Karpas-422 (cell line): ENCODE measurements at regions not wholly inside any gene's neighbourhood (a gene's known extent, or its start where the extent isn't known, plus 50 kb on each side); places are given as distances from the start of the nearest gene placed in this dataset.

Experiments
- DNase-seq: peaks from one replicate; pipeline ENCODE4 v3.0.0-alpha.2; 2015
- H2AFZ ChIP-seq: fragments of 200-600 bp; sonication (generic); 2 replicates; pipeline ENCODE4 v1.6.1; 2014; ENCODE audit warnings: antibody characterized with exemption, low read length, mixed read lengths
- H3K27ac ChIP-seq: fragments of 200-600 bp; sonication (generic); 2 replicates; pipeline ENCODE4 v1.5.1; 2014; ENCODE audit warnings: mild to moderate bottlenecking, low read length, moderate library complexity
- H3K27me3 ChIP-seq: fragments of 200-600 bp; sonication (generic); 2 replicates; pipeline ENCODE4 v1.6.1; 2014; ENCODE audit warnings: low read length, mixed read lengths
- H3K36me3 ChIP-seq: fragments of 200-600 bp; sonication (generic); 2 replicates; pipeline ENCODE4 v1.6.1; 2014; ENCODE audit warnings: low read length, mixed read lengths; ENCODE audit not compliant: insufficient read depth
- H3K4me1 ChIP-seq: fragments of 200-600 bp; sonication (generic); 2 replicates; pipeline ENCODE4 v1.6.1; 2014; ENCODE audit warnings: mild to moderate bottlenecking, low read length, mixed read lengths
- H3K4me2 ChIP-seq: fragments of 200-600 bp; sonication (generic); 2 replicates; pipeline ENCODE4 v1.6.1; 2014; ENCODE audit warnings: low read length, low read depth, mild to moderate bottlenecking; ENCODE audit not compliant: poor library complexity, severe bottlenecking
- H3K4me3 ChIP-seq: fragments of 200-600 bp; sonication (generic); 2 replicates; pipeline ENCODE4 v1.5.1; 2014; ENCODE audit warnings: mild to moderate bottlenecking, antibody characterized with exemption, low read length, mixed read lengths
- H3K79me2 ChIP-seq: fragments of 200-600 bp; sonication (generic); 2 replicates; pipeline ENCODE4 v1.6.1; 2014; ENCODE audit warnings: mild to moderate bottlenecking, low read length, mixed read lengths
- H3K9ac ChIP-seq: fragments of 200-600 bp; sonication (generic); 2 replicates; pipeline ENCODE4 v1.6.0; 2014; ENCODE audit warnings: low read length
- H3K9me2 ChIP-seq: fragments of 200-600 bp; sonication (generic), shearing (Covaris generic); replicated peaks from 2 replicates; pipeline ENCODE4 v1.6.0; 2014; ENCODE audit warnings: mild to moderate bottlenecking, low read length, moderate library complexity; ENCODE audit not compliant: insufficient read depth
- H3K9me3 ChIP-seq: fragments of 300-700, 200-600 bp; sonication (generic); 2 replicates; pipeline ENCODE4 v1.6.1; 2014; ENCODE audit warnings: low read length, mixed read lengths
- H4K20me1 ChIP-seq: fragments of 200-600 bp; sonication (generic); 2 replicates; pipeline ENCODE4 v1.6.1; 2014; ENCODE audit warnings: mild to moderate bottlenecking, antibody characterized with exemption, low read length, low read depth; ENCODE audit not compliant: insufficient read depth

GRCh38 chr17:6215071-6216035 is 145.2 kb downstream of the WSCD1 start:
- no peaks in the 10 kb centered on the region for H4K20me1 ChIP-seq
- no peak overlapping the region for H3K4me3 ChIP-seq
- no peak overlapping the region for H2AFZ ChIP-seq
- H3K9me3 ChIP-seq: no peaks in the 10 kb centered on the region
- H3K4me2 ChIP-seq: no peak overlapping the region
- no peak for DNase-seq
- H3K27ac ChIP-seq: no peak overlapping the region
- H3K36me3 ChIP-seq: no peaks in the 10 kb centered on the region
- no peaks in the 10 kb centered on the region for H3K4me1 ChIP-seq
- H3K9me2 ChIP-seq: no peaks in the 10 kb centered on the region
- H3K9ac ChIP-seq: no peak overlapping the region
- H3K27me3 ChIP-seq: no peaks in the 10 kb centered on the region
- no peaks in the 10 kb centered on the region for H3K79me2 ChIP-seq

DNA sequence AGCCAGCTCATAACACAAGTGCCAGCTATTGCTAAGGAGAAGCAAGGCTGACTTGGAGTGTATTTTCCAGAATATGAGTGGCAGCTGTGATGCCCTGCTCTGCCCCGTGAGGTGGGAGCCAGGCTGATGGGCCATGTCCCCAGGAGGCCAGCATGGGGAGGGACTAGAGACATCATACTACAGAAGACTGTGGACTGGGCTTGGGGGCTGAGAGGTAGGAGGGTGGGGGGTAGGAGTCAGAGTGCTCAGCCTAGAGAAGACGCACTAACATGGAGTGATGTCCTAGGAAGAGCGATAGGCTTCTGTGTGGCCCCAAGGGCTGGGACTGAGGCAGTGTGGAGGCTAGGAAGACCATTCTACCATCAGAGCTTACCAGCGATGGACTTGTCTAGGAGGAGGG is 143.7 kb downstream of the WSCD1 start:
- H4K20me1 ChIP-seq: no peaks in the 10 kb centered on the region
- H3K9me3 ChIP-seq: no peaks in the 10 kb centered on the region
- H3K36me3 ChIP-seq: no peaks in the 10 kb centered on the region
- no peak overlapping the region for H2AFZ ChIP-seq
- H3K9me2 ChIP-seq: no peaks in the 10 kb centered on the region
- H3K27ac ChIP-seq: no peak overlapping the region
- H3K9ac ChIP-seq: no peak overlapping the region
- DNase-seq: no peak
- no peaks in the 10 kb centered on the region for H3K4me1 ChIP-seq
- H3K79me2 ChIP-seq: no peaks in the 10 kb centered on the region
- no peaks in the 10 kb centered on the region for H3K27me3 ChIP-seq
- H3K4me3 ChIP-seq: no peak overlapping the region
- no peak overlapping the region for H3K4me2 ChIP-seq

GRCh38 chr17:6212766-6213165 is 142.6 kb downstream of the WSCD1 start:
- no peaks in the 10 kb centered on the region for H3K27me3 ChIP-seq
- no peak overlapping the region for H3K4me2 ChIP-seq
- no peak overlapping the region for H3K27ac ChIP-seq
- no peak for DNase-seq
- no peak overlapping the region for H2AFZ ChIP-seq
- H3K4me1 ChIP-seq: no peaks in the 10 kb centered on the region
- no peaks in the 10 kb centered on the region for H4K20me1 ChIP-seq
- H3K9me3 ChIP-seq: no peaks in the 10 kb centered on the region
- no peak overlapping the region for H3K9ac ChIP-seq
- H3K36me3 ChIP-seq: no peaks in the 10 kb centered on the region
- H3K79me2 ChIP-seq: no peaks in the 10 kb centered on the region
- no peak overlapping the region for H3K4me3 ChIP-seq
- no peaks in the 10 kb centered on the region for H3K9me2 ChIP-seq

- DNase-seq: no peak
- Histone ChIP-seq H3K36me3 (no peaks in the 10 kb centered on the region), H3K4me2 (no peak overlapping the region), H4K20me1 (no peaks in the 10 kb centered on the region), H3K27me3 (no peaks in the 10 kb centered on the region), H3K4me1 (no peaks in the 10 kb centered on the region), H3K4me3 (no peak overlapping the region), H3K27ac (no peak overlapping the region), H3K79me2 (no peaks in the 10 kb centered on the region), H3K9ac (no peak overlapping the region), H3K9me3 (no peaks in the 10 kb centered on the region), H2AFZ (no peak overlapping the region), H3K9me2 (no peaks in the 10 kb centered on the region)
Measured at GRCh38 chr17:6209829-6210228, 139.7 kb downstream of the WSCD1 start.

DNA sequence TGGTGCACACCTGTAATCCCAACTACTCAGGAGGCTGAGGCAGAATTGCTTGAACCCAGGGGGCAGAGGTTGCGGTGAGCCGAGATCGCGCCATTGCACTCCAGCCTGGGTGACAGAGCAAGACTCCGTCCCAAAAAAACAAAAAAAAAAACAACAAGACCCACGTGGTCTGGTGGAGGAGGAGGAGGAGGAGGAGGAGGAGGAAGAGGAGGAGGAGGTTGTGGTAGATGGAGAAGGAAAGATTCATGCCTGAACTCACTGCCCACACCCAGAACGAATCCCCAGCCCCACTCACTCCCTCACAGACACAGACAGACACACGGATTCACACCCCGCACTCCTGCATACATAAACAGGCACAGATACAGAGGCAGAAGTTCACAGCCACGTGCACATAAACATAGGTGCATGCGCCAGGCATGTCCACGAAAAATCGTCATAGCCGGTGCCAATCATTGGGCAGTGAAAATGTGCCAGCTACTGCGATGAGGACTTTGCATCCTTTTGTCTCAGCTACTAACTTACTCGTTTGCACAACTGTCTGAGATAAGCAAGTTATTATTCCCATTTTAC is 138.5 kb downstream of the WSCD1 start:
- H3K27me3 ChIP-seq: no peaks in the 10 kb centered on the region
- H3K9me3 ChIP-seq: no peaks in the 10 kb centered on the region
- H3K4me3 ChIP-seq: no peak overlapping the region
- H3K9ac ChIP-seq: no peak overlapping the region
- H3K79me2 ChIP-seq: no peaks in the 10 kb centered on the region
- H3K4me2 ChIP-seq: no peak overlapping the region
- H4K20me1 ChIP-seq: no peaks in the 10 kb centered on the region
- H3K9me2 ChIP-seq: no peaks in the 10 kb centered on the region
- no peak for DNase-seq
- H3K4me1 ChIP-seq: no peaks in the 10 kb centered on the region
- H3K36me3 ChIP-seq: no peaks in the 10 kb centered on the region
- H2AFZ ChIP-seq: no peak overlapping the region
- H3K27ac ChIP-seq: no peak overlapping the region

GRCh38 chr17:6205525-6205924 is 135.3 kb downstream of the WSCD1 start:
- Histone ChIP-seq H2AFZ (no peak overlapping the region), H3K9ac (no peak overlapping the region), H3K27ac (no peak overlapping the region)

DNA sequence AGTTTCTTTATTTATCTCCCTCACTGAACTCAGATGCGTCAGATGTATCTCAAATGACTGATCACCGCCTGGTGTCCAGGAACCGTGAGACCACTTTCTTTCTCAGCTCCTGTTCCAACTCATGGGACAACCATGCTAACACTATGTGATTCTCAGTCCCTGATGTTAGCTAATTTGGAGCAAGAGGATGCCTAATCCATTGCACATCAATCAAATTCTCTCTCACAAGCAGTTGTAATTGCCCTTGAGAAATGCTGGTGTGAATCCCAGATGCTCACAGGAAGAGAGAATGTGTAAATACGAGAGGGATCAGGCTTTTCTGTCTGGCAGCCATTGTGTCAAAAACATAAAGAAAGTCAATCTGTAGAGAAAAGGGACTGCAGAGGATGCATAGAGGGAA is 134.9 kb downstream of the WSCD1 start:
- H3K27ac ChIP-seq: no peak overlapping the region
- no peak overlapping the region for H3K4me2 ChIP-seq
- H3K9me3 ChIP-seq: no peaks in the 10 kb centered on the region
- H3K27me3 ChIP-seq: no peaks in the 10 kb centered on the region
- no peaks in the 10 kb centered on the region for H3K79me2 ChIP-seq
- no peak overlapping the region for H3K9ac ChIP-seq
- no peak for DNase-seq
- H3K9me2 ChIP-seq: no peaks in the 10 kb centered on the region
- H2AFZ ChIP-seq: no peak overlapping the region
- no peaks in the 10 kb centered on the region for H3K36me3 ChIP-seq
- no peak overlapping the region for H3K4me3 ChIP-seq
- H4K20me1 ChIP-seq: no peaks in the 10 kb centered on the region
- no peaks in the 10 kb centered on the region for H3K4me1 ChIP-seq

More at GRCh38 chr17:6205525-6205924, 135.3 kb downstream of the WSCD1 start:
- no peaks in the 10 kb centered on the region for H3K79me2 ChIP-seq
- H3K27me3 ChIP-seq: no peaks in the 10 kb centered on the region
- no peaks in the 10 kb centered on the region for H4K20me1 ChIP-seq
- H3K4me2 ChIP-seq: no peak overlapping the region
- no peaks in the 10 kb centered on the region for H3K9me3 ChIP-seq
- H3K4me3 ChIP-seq: no peak overlapping the region
- no peaks in the 10 kb centered on the region for H3K9me2 ChIP-seq
- H3K36me3 ChIP-seq: no peaks in the 10 kb centered on the region
- DNase-seq: no peak
- no peaks in the 10 kb centered on the region for H3K4me1 ChIP-seq

GRCh38 chr17:6204203-6204722 is 134.1 kb downstream of the WSCD1 start:
- Histone ChIP-seq H3K27me3 (no peaks in the 10 kb centered on the region), H3K79me2 (no peaks in the 10 kb centered on the region), H3K9ac (no peak overlapping the region), H3K9me2 (no peaks in the 10 kb centered on the region), H3K36me3 (no peaks in the 10 kb centered on the region), H3K9me3 (no peaks in the 10 kb centered on the region), H4K20me1 (no peaks in the 10 kb centered on the region), H3K4me2 (no peak overlapping the region), H2AFZ (no peak overlapping the region), H3K27ac (no peak overlapping the region), H3K4me1 (no peaks in the 10 kb centered on the region), H3K4me3 (no peak overlapping the region)
- DNase-seq: no peak
